WTC11 (cell line): ENCODE measurements at regions not wholly inside any gene's neighbourhood (a gene's known extent, or its start where the extent isn't known, plus 50 kb on each side); places are given as distances from the start of the nearest gene placed in this dataset.

Experiments used
- ATAC-seq: fragments of 200-7000 bp; cut with Tn5 transposase; 2 replicates; pipeline ENCODE4 v1.10.0; 2021; ENCODE audit warnings: mild to moderate bottlenecking, moderate library complexity
- CTCF ChIA-PET: fragments of 300-600 bp; sonication (Branson Sonifier 250); formaldehyde crosslinking; loops from one replicate; lab custom pipeline; 2021; ENCODE audit warnings: antibody characterized with exemption; lab: Charles Lee
- POLR2A ChIA-PET: fragments of 350-600 bp; sonication (Branson Sonifier 250); formaldehyde crosslinking; loops from one replicate; lab custom pipeline; 2021; ENCODE audit warnings: antibody characterized with exemption; lab: Charles Lee
- DNase-seq: peaks from one replicate; pipeline ENCODE4 v3.0.0; 2021; ENCODE audit warnings: low spot score
- H3K27ac Mint-ChIP-seq: 2 replicates; pipeline ENCODE4 v1.8.0; 2021; ENCODE audit warnings: mixed read lengths
- H3K27me3 Mint-ChIP-seq: 2 replicates; pipeline ENCODE4 v1.8.0; 2021; ENCODE audit warnings: low read depth, mild to moderate bottlenecking, moderate library complexity, mixed read lengths
- H3K36me3 Mint-ChIP-seq: 2 replicates; pipeline ENCODE4 v1.8.0; 2021; ENCODE audit warnings: mixed read lengths
- H3K4me1 Mint-ChIP-seq: 2 replicates; pipeline ENCODE4 v1.8.0; 2022; ENCODE audit warnings: mixed read lengths
- H3K4me3 Mint-ChIP-seq: 2 replicates; pipeline ENCODE4 v1.8.0; 2021; ENCODE audit warnings: mild to moderate bottlenecking, moderate library complexity, mixed read lengths
- H3K9me3 Mint-ChIP-seq: 2 replicates; pipeline ENCODE4 v1.8.0; 2021; ENCODE audit warnings: mixed read lengths
- CREM ChIP-seq: sonication (generic); formaldehyde crosslinking; IDR thresholded peaks from 2 replicates; pipeline ENCODE4 v1.8.1; 2022; ENCODE audit warnings: mild to moderate bottlenecking, missing genetic modification reagents, moderate library complexity
- FOXP1 ChIP-seq: sonication (generic); formaldehyde crosslinking; IDR thresholded peaks from 2 replicates; pipeline ENCODE4 v1.8.0; 2022; ENCODE audit warnings: missing genetic modification reagents, mild to moderate bottlenecking, moderate library complexity, borderline replicate concordance
- HMGA2 ChIP-seq: fragments of 250-450 bp; sonication (Bioruptor Pico); IDR thresholded peaks from 2 replicates; pipeline ENCODE4 v1.4.0; 2021; ENCODE audit warnings: mild to moderate bottlenecking, moderate library complexity
- TEAD1 ChIP-seq: sonication (generic); formaldehyde crosslinking; IDR thresholded peaks from 2 replicates; pipeline ENCODE4 v1.8.0; 2022; ENCODE audit warnings: mild to moderate bottlenecking, missing genetic modification reagents
- ZNF416 ChIP-seq: fragments of 250-450 bp; sonication (Bioruptor Pico); IDR thresholded peaks from 2 replicates; pipeline ENCODE4 v1.9.0; 2021; ENCODE audit warnings: mild to moderate bottlenecking, inconsistent platforms
- TF ChIP-seq, protein P1 (sequence below): fragments of 250-450 bp; sonication (Bioruptor Pico); IDR thresholded peaks from 2 replicates; pipeline ENCODE4 v1.9.0; 2021; ENCODE audit warnings: mild to moderate bottlenecking, borderline replicate concordance
- TF ChIP-seq, protein P2 (sequence below): sonication (generic); formaldehyde crosslinking; IDR thresholded peaks from 2 replicates; pipeline ENCODE4 v1.8.1; 2022; ENCODE audit warnings: mild to moderate bottlenecking, moderate library complexity, missing genetic modification reagents
- TF ChIP-seq, protein P3 (sequence below): sonication (generic); formaldehyde crosslinking; IDR thresholded peaks from 2 replicates; pipeline ENCODE4 v1.8.1; 2022; ENCODE audit warnings: low read depth, missing genetic modification reagents, borderline replicate concordance
- TF ChIP-seq, protein P4 (sequence below): sonication (generic); formaldehyde crosslinking; IDR thresholded peaks from 2 replicates; pipeline ENCODE4 v1.8.1; 2022; ENCODE audit warnings: missing genetic modification reagents, borderline replicate concordance
- TF ChIP-seq, protein P5 (sequence below): sonication (generic); formaldehyde crosslinking; IDR thresholded peaks from 2 replicates; pipeline ENCODE4 v1.8.1; 2022; ENCODE audit warnings: mild to moderate bottlenecking, missing genetic modification reagents, moderate library complexity, borderline replicate concordance
- TF ChIP-seq, protein P6 (sequence below): sonication (generic); formaldehyde crosslinking; IDR thresholded peaks from 2 replicates; pipeline ENCODE4 v1.8.1; 2022; ENCODE audit warnings: low read depth, mild to moderate bottlenecking, moderate library complexity, missing genetic modification reagents, borderline replicate concordance

DNA sequence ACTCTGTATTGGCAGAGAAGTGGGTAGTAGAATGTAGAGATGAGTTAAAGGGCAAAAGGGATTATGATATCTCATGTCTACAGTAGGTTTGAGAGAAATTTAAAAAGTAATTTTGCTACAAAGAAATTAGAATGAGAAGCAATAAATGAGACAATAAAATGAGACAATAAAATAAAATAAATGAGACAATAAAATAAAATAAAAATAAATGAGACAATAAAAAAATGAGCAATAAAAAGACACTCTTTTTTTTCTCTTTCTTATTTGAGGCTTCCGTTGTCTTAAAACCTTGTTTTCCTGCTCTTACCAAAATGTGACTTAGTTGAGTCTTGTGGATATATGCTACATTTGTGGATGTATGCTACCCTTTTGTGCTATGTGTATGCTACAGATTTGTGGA lies 615.4 kb upstream of the PKDCC start:
- TF ChIP-seq CREM (CRISPR knock-in tag) (no peak), HMGA2 (CRISPR knock-in tag) (peak; percentile 94)
- CTCF ChIA-PET, result no interaction called here

DNA sequence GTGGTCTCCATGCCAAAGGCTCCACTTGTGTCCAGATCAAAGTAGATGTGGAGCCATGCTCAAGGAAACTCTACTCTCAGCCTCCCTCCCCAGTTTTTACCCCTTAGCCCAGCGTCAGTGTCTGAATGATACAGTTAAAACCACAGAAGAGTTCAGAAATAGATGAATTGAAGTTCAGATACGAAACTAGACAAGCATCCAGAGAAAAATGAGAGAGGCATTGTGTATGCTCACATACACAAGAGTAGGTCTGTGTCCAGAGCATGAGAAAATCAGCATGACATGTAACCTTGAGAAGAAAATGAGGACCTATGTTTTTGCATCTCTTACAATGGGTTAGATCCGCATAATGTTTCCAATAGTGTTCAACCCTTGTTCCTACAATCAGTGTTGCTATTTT lies 612.8 kb upstream of the PKDCC start:
- POLR2A ChIA-PET, result no interaction called here
- CTCF ChIA-PET, result no interaction called here
- no peak for ATAC-seq
- Mint-ChIP-seq H3K4me3 (no peak overlapping the region), H3K27ac (no peak overlapping the region), H3K27me3 (no peaks in the 10 kb centered on the region), H3K9me3 (peaks cover 20% of the 10 kb centered on the region), H3K36me3 (no peaks in the 10 kb centered on the region), H3K4me1 (no peaks in the 10 kb centered on the region)
- TF ChIP-seq, protein P1, sequence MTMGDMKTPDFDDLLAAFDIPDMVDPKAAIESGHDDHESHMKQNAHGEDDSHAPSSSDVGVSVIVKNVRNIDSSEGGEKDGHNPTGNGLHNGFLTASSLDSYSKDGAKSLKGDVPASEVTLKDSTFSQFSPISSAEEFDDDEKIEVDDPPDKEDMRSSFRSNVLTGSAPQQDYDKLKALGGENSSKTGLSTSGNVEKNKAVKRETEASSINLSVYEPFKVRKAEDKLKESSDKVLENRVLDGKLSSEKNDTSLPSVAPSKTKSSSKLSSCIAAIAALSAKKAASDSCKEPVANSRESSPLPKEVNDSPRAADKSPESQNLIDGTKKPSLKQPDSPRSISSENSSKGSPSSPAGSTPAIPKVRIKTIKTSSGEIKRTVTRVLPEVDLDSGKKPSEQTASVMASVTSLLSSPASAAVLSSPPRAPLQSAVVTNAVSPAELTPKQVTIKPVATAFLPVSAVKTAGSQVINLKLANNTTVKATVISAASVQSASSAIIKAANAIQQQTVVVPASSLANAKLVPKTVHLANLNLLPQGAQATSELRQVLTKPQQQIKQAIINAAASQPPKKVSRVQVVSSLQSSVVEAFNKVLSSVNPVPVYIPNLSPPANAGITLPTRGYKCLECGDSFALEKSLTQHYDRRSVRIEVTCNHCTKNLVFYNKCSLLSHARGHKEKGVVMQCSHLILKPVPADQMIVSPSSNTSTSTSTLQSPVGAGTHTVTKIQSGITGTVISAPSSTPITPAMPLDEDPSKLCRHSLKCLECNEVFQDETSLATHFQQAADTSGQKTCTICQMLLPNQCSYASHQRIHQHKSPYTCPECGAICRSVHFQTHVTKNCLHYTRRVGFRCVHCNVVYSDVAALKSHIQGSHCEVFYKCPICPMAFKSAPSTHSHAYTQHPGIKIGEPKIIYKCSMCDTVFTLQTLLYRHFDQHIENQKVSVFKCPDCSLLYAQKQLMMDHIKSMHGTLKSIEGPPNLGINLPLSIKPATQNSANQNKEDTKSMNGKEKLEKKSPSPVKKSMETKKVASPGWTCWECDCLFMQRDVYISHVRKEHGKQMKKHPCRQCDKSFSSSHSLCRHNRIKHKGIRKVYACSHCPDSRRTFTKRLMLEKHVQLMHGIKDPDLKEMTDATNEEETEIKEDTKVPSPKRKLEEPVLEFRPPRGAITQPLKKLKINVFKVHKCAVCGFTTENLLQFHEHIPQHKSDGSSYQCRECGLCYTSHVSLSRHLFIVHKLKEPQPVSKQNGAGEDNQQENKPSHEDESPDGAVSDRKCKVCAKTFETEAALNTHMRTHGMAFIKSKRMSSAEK (CRISPR knock-in tag), result no peak
- TF ChIP-seq, protein P2, sequence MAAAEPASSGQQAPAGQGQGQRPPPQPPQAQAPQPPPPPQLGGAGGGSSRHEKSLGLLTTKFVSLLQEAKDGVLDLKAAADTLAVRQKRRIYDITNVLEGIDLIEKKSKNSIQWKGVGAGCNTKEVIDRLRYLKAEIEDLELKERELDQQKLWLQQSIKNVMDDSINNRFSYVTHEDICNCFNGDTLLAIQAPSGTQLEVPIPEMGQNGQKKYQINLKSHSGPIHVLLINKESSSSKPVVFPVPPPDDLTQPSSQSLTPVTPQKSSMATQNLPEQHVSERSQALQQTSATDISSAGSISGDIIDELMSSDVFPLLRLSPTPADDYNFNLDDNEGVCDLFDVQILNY (CRISPR knock-in tag), result no peak
- no peak for TF ChIP-seq FOXP1 (CRISPR knock-in tag)
- no peak for TF ChIP-seq ZNF416 (CRISPR knock-in tag)
- TF ChIP-seq, protein P3, sequence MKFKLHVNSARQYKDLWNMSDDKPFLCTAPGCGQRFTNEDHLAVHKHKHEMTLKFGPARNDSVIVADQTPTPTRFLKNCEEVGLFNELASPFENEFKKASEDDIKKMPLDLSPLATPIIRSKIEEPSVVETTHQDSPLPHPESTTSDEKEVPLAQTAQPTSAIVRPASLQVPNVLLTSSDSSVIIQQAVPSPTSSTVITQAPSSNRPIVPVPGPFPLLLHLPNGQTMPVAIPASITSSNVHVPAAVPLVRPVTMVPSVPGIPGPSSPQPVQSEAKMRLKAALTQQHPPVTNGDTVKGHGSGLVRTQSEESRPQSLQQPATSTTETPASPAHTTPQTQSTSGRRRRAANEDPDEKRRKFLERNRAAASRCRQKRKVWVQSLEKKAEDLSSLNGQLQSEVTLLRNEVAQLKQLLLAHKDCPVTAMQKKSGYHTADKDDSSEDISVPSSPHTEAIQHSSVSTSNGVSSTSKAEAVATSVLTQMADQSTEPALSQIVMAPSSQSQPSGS, result no peak
- no peak for TF ChIP-seq HMGA2 (CRISPR knock-in tag)
- TF ChIP-seq, protein P4, sequence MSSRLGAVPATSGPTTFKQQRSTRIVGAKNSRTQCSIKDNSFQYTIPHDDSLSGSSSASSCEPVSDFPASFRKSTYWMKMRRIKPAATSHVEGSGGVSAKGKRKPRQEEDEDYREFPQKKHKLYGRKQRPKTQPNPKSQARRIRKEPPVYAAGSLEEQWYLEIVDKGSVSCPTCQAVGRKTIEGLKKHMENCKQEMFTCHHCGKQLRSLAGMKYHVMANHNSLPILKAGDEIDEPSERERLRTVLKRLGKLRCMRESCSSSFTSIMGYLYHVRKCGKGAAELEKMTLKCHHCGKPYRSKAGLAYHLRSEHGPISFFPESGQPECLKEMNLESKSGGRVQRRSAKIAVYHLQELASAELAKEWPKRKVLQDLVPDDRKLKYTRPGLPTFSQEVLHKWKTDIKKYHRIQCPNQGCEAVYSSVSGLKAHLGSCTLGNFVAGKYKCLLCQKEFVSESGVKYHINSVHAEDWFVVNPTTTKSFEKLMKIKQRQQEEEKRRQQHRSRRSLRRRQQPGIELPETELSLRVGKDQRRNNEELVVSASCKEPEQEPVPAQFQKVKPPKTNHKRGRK, result no peak
- TF ChIP-seq, protein P5, sequence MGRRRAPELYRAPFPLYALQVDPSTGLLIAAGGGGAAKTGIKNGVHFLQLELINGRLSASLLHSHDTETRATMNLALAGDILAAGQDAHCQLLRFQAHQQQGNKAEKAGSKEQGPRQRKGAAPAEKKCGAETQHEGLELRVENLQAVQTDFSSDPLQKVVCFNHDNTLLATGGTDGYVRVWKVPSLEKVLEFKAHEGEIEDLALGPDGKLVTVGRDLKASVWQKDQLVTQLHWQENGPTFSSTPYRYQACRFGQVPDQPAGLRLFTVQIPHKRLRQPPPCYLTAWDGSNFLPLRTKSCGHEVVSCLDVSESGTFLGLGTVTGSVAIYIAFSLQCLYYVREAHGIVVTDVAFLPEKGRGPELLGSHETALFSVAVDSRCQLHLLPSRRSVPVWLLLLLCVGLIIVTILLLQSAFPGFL (CRISPR knock-in tag), result no peak
- TF ChIP-seq, protein P6, sequence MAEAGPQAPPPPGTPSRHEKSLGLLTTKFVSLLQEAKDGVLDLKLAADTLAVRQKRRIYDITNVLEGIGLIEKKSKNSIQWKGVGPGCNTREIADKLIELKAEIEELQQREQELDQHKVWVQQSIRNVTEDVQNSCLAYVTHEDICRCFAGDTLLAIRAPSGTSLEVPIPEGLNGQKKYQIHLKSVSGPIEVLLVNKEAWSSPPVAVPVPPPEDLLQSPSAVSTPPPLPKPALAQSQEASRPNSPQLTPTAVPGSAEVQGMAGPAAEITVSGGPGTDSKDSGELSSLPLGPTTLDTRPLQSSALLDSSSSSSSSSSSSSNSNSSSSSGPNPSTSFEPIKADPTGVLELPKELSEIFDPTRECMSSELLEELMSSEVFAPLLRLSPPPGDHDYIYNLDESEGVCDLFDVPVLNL (CRISPR knock-in tag), result no peak
- TF ChIP-seq TEAD1 (CRISPR knock-in tag), result no peak
- DNase-seq, result no peak

More for the DNA sequence above, 615.4 kb upstream of the PKDCC start:
- Mint-ChIP-seq H3K4me3 (no peak overlapping the region), H3K9me3 (peaks cover 10% of the 10 kb centered on the region), H3K36me3 (no peaks in the 10 kb centered on the region), H3K27ac (no peak overlapping the region), H3K4me1 (no peaks in the 10 kb centered on the region), H3K27me3 (no peaks in the 10 kb centered on the region)
- ATAC-seq (no peak), DNase-seq (no peak)
- POLR2A ChIA-PET, result no interaction called here
